D721Med (cell line): ENCODE measurements at regions not wholly inside any gene's neighbourhood (a gene's known extent, or its start where the extent isn't known, plus 50 kb on each side); places are given as distances from the start of the nearest gene placed in this dataset.

Source experiments
- DNase-seq: peaks from one replicate; pipeline ENCODE4 v3.0.0; 2011; ENCODE audit warnings: low spot score; ENCODE audit not compliant: insufficient read length
- FAIRE-seq: peaks from 2 replicates; lab custom pipeline; 2011; peaks lifted over from hg19 to GRCh38; lab: Jason Lieb, UNC
- CTCF ChIP-seq: IDR thresholded peaks from 2 replicates; pipeline ENCODE4 v1.5.1; 2012; ENCODE audit warnings: mild to moderate bottlenecking, control low read depth; ENCODE audit not compliant: insufficient read depth; ENCODE audit errors: missing control alignments

GRCh38 chr5:25764733-25765132, 1120.0 kb upstream of the CDH10 start:
- no peak for TF ChIP-seq CTCF
- DNase-seq (no peak), FAIRE-seq (no peak)

GRCh38 chr5:25763781-25764180, 1119.0 kb upstream of the CDH10 start:
- FAIRE-seq (peak; percentile 72), DNase-seq (no peak)
- no peak for TF ChIP-seq CTCF

GRCh38 chr5:25754895-25755294, 1110.1 kb upstream of the CDH10 start:
- no peak for TF ChIP-seq CTCF
- FAIRE-seq (no peak), DNase-seq (no peak)

GRCh38 chr5:25744908-25745307, 1100.1 kb upstream of the CDH10 start:
- FAIRE-seq (no peak), DNase-seq (no peak)
- TF ChIP-seq CTCF = no peak

- DNase-seq (no peak), FAIRE-seq (no peak)
Measured at GRCh38 chr5:25716680-25717079, 1071.9 kb upstream of the CDH10 start.

GRCh38 chr5:25713259-25713658, 1068.5 kb upstream of the CDH10 start:
- no peak for TF ChIP-seq CTCF
- FAIRE-seq = no peak
- DNase-seq = no peak

More at GRCh38 chr5:25716680-25717079, 1071.9 kb upstream of the CDH10 start:
- no peak for TF ChIP-seq CTCF

GRCh38 chr5:25707093-25707492, 1062.3 kb upstream of the CDH10 start:
- FAIRE-seq (no peak), DNase-seq (no peak)
- TF ChIP-seq CTCF = no peak
